Uterus (tissue), 3 donors: ENCODE measurements at regions not wholly inside any gene's neighbourhood (a gene's known extent, or its start where the extent isn't known, plus 50 kb on each side); places are given as distances from the start of the nearest gene placed in this dataset.
"Not testable (repeated sequence)": the region's sequence is repeated elsewhere in the genome, so short reads cannot be mapped to it uniquely, and the experiment has no call there.

Source experiments
- DNase-seq, 2 donors: peaks; one replicate each; pipeline ENCODE4 v3.0.0-alpha.2; 2019 to 2020
- H3K27ac ChIP-seq, 2 donors: fragments of 200-600 bp; sonication (generic); 1 replicate in 1 of 2; 2 replicates in 1 of 2; pipeline ENCODE4 v1.5.1; 2016 to 2018
- H3K27me3 ChIP-seq, 2 donors: fragments of 200-600 bp; sonication (generic); one replicate each; pipeline ENCODE4 v1.5.1; 2018 to 2019; ENCODE audit warnings: control low read depth in 1 of 2
- H3K36me3 ChIP-seq, 2 donors: fragments of 200-600 bp; sonication (generic); one replicate each; pipeline ENCODE4 v1.5.1; 2019; ENCODE audit warnings: control low read depth in 1 of 2
- H3K4me1 ChIP-seq, 2 donors: fragments of 200-600 bp; sonication (generic); one replicate each; pipeline ENCODE4 v1.5.1; 2018 to 2019; ENCODE audit warnings: control low read depth in 1 of 2
- H3K4me3 ChIP-seq, 2 donors: fragments of 200-600 bp; sonication (generic); 1 replicate in 1 of 2; 2 replicates in 1 of 2; pipeline ENCODE4 v1.5.1; 2018 to 2019; ENCODE audit warnings: mild to moderate bottlenecking in 1 of 2
- H3K9me3 ChIP-seq, 2 donors: fragments of 200-600 bp; sonication (generic); one replicate each; pipeline ENCODE4 v1.5.1; 2019; ENCODE audit warnings: control low read depth in 1 of 2
- POLR2A ChIP-seq, 2 donors: fragments of 450-650 bp; IDR thresholded peaks; one replicate each; pipeline ENCODE4 v1.6.1; 2016; ENCODE audit warnings: antibody characterized with exemption in 2 of 2, mild to moderate bottlenecking in 1 of 2, moderate library complexity in 1 of 2
- intact Hi-C: fragments of 100-400 bp; cut with DNase I; formaldehyde crosslinking; loops from one replicate; pipeline ENCODE4 v1.15.1; 2023; ENCODE audit warnings: low total_unique reads
- TF ChIP-seq, protein P1 (sequence below), 4 experiments: fragments of 200-600 bp in 2 of 4; fragments of 450-650 bp in 2 of 4; sonication (generic) in 2 of 4; IDR thresholded peaks; one replicate each; pipeline ENCODE4 v1.5.1; 2016 to 2019; ENCODE audit warnings: antibody characterized with exemption in 4 of 4, mild to moderate bottlenecking in 2 of 4, moderate library complexity in 1 of 4
- donor health status: DM: yes; HTN: yes; CAD: no.

DNA sequence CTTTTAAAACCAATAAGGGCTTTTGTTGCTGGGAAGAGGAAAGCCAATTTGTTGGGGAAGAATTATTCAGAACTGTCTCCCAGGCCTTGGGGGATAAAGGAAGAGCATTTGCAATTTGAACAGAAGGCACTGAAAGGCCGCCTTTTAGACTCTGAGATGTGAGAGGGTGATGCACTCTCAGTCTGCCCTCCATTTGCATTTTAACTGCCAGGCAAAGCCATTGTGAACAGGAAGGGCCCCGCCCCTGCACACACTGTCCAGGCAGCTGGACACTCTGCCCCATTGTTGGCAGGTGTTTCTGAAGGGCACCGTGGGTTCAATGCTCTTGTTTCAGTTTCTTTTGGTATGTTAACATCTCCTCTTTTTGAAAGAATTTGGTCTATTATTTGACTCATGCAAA is 169.5 kb upstream of the COPS8 start:
- Histone ChIP-seq H3K36me3 (no peaks in the 10 kb centered on the region), H3K27me3 (no peaks in the 10 kb centered on the region), H3K4me3 (no peak overlapping the region), H3K4me1 (no peaks in the 10 kb centered on the region), H3K9me3 (no peaks in the 10 kb centered on the region), H3K27ac (no peak overlapping the region)
- TF ChIP-seq, protein P1, sequence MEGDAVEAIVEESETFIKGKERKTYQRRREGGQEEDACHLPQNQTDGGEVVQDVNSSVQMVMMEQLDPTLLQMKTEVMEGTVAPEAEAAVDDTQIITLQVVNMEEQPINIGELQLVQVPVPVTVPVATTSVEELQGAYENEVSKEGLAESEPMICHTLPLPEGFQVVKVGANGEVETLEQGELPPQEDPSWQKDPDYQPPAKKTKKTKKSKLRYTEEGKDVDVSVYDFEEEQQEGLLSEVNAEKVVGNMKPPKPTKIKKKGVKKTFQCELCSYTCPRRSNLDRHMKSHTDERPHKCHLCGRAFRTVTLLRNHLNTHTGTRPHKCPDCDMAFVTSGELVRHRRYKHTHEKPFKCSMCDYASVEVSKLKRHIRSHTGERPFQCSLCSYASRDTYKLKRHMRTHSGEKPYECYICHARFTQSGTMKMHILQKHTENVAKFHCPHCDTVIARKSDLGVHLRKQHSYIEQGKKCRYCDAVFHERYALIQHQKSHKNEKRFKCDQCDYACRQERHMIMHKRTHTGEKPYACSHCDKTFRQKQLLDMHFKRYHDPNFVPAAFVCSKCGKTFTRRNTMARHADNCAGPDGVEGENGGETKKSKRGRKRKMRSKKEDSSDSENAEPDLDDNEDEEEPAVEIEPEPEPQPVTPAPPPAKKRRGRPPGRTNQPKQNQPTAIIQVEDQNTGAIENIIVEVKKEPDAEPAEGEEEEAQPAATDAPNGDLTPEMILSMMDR (IDR thresholded peaks at IDR 0.05): no peak
- TF ChIP-seq POLR2A (IDR thresholded peaks at IDR 0.05): no peak
- DNase-seq: no peak
- intact Hi-C loops: no loop called here

DNA sequence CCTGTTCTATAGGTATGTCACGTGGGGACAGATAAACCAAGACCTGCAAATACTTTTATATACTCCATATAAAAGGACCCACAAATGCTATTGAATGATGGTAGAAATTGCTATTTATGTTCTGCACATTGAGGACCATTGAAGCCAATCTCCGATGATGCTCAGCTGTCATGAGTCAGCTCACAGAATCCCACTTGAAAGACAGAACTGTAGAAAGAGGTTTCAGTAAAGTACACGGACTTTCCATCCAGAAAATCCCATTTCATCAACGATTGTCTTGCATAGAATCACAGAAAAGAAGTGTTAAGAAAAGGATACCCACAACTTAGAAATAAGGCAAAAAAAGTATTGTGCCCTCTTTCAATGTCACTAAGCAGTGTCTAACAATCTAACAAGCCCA is 169.0 kb upstream of the COPS8 start:
- Histone ChIP-seq H3K9me3 (no peaks in the 10 kb centered on the region), H3K36me3 (no peaks in the 10 kb centered on the region), H3K4me1 (no peaks in the 10 kb centered on the region), H3K27ac (no peak overlapping the region), H3K27me3 (no peaks in the 10 kb centered on the region), H3K4me3 (no peak overlapping the region)
- no peak for TF ChIP-seq POLR2A (IDR thresholded peaks at IDR 0.05)
- TF ChIP-seq, protein P1 (IDR thresholded peaks at IDR 0.05): no peak
- intact Hi-C loops: no loop called here
- no peak for DNase-seq

DNA sequence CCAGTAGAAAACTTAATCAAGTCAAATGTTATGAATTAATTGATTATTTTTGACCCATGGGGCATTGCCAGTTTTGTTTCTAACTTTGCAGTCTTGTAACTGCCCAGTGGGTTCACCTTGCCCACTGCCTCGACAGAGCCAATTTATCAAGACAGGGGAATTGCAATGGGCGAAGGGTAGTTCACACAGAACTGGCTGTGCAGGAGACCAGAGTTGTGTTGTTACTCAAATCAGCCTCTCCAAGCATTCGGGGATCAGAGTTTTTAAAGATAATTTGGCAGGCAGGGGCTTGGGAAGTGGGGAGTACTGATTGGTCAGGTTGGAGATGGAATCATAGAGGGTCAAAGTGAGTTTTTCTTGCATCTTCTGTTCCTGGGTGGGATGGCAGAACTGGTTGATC is 168.5 kb upstream of the COPS8 start:
- intact Hi-C loops: no loop called here
- Histone ChIP-seq H3K27ac (no peak overlapping the region), H3K4me3 (no peak overlapping the region), H3K4me1 (no peaks in the 10 kb centered on the region), H3K27me3 (no peaks in the 10 kb centered on the region), H3K36me3 (no peaks in the 10 kb centered on the region), H3K9me3 (no peaks in the 10 kb centered on the region)
- TF ChIP-seq POLR2A (IDR thresholded peaks at IDR 0.05): no peak
- TF ChIP-seq, protein P1 (IDR thresholded peaks at IDR 0.05): no peak
- no peak for DNase-seq

DNA sequence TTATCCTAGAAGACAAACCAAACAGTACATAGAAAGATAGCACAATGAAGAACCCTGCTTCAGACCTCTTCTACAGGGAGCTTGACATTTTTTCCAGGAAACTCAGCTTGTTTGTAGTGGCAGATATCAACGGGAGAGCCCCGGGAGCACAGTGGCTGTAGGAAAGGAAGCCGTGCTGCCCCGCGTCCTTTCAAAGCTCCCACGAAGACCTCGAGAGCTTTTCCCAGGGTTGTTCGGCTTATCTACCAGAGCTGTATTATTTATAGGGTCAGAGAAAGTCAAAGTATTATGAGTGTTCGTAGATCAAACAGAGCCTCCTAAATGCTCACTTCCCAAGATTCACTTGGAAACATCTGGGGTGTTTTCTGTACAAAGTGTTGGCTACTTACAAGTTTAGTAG is 167.1 kb upstream of the COPS8 start:
- Histone ChIP-seq H3K4me3 (no peak overlapping the region), H3K27ac (no peak overlapping the region), H3K36me3 (no peaks in the 10 kb centered on the region), H3K27me3 (no peaks in the 10 kb centered on the region), H3K4me1 (no peaks in the 10 kb centered on the region), H3K9me3 (no peaks in the 10 kb centered on the region)
- intact Hi-C loops: no loop called here
- TF ChIP-seq, protein P1 (IDR thresholded peaks at IDR 0.05): no peak
- no peak for TF ChIP-seq POLR2A (IDR thresholded peaks at IDR 0.05)
- no peak for DNase-seq

- H3K27ac ChIP-seq: no peak overlapping the region
- H3K9me3 ChIP-seq: no peaks in the 10 kb centered on the region
- intact Hi-C loops: no loop called here
- H3K36me3 ChIP-seq: no peaks in the 10 kb centered on the region
- no peak for DNase-seq
- H3K27me3 ChIP-seq: no peaks in the 10 kb centered on the region
- H3K4me1 ChIP-seq: no peaks in the 10 kb centered on the region
- H3K4me3 ChIP-seq: no peak overlapping the region
- TF ChIP-seq, protein P1 (IDR thresholded peaks at IDR 0.05): no peak
- no peak for TF ChIP-seq POLR2A (IDR thresholded peaks at IDR 0.05)
Observed at GRCh38 chr2:236919209-236919608, 166.5 kb upstream of the COPS8 start.

DNA sequence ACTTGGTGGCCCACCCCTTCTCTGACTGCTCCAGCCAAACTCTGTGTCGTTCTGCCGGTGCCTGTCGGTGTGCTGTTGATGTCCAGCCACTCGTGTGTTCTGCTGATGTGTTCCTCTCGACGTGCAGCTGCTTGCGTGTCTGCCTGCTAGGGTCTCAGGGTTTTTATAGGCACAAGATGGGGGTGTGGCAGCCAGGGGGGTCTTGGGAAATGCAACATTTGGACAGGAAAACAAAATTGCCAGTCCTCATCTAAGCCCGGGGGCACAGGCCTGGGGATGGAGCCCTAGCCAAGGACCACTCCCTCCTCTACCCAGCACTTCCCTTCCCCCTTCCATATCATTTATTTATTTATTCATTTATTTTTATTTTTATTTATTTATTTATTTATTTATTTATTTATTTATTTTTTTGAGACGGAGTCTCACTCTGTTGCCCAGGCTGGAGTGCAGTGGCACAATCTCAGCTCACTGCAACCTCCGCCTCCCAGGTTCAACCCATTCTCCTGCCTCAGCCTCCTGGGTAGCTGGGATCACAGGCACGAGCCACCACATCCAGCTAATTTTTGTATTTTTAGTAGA is 165.8 kb upstream of the COPS8 start:
- intact Hi-C loops, H3K27me3 ChIP-seq: not testable (repeated sequence)

More for the DNA sequence above, 165.8 kb upstream of the COPS8 start:
- not testable (repeated sequence) for H3K4me1 ChIP-seq, H3K27ac ChIP-seq, H3K4me3 ChIP-seq, H3K36me3 ChIP-seq, H3K9me3 ChIP-seq, DNase-seq
